Thoracic aorta (tissue), 2 donors: ENCODE measurements at regions not wholly inside any gene's neighbourhood (a gene's known extent, or its start where the extent isn't known, plus 50 kb on each side); places are given as distances from the start of the nearest gene placed in this dataset.

ENCODE experiments used
- ATAC-seq: fragments of 150-250 bp; one replicate; pipeline ENCODE4 v1.8.0; 2017; ENCODE audit warnings: low read depth; ENCODE audit not compliant: insufficient number of reproducible peaks, low FRiP score
- DNase-seq: peaks from one replicate; pipeline ENCODE4 v3.0.0-alpha.2; 2020; ENCODE audit warnings: low spot score
- H3K27ac ChIP-seq, 2 donors: fragments of 200-600 bp; sonication (generic); 1 replicate in 1 of 2; 2 replicates in 1 of 2; pipeline ENCODE4 v1.5.1; 2016; ENCODE audit warnings: mild to moderate bottlenecking in 2 of 2, moderate library complexity in 2 of 2
- H3K27me3 ChIP-seq: fragments of 200-600 bp; sonication (generic); replicated peaks from 2 replicates; pipeline ENCODE4 v1.6.0; 2016; ENCODE audit warnings: mild to moderate bottlenecking; ENCODE audit not compliant: insufficient read depth
- H3K36me3 ChIP-seq: fragments of 200-600 bp; sonication (generic); one replicate; pipeline ENCODE4 v1.5.1; 2016
- H3K4me1 ChIP-seq, 2 donors: fragments of 200-600 bp; sonication (generic); 1 replicate in 1 of 2; 2 replicates in 1 of 2; pipeline versions ENCODE4 v1.5.1 to v1.6.0; 2016; ENCODE audit warnings: low read depth in 2 of 2, mild to moderate bottlenecking in 1 of 2; ENCODE audit not compliant: control insufficient read depth in 1 of 2
- H3K4me3 ChIP-seq: fragments of 200-600 bp; sonication (generic); 2 replicates; pipeline ENCODE4 v1.5.1; 2016; ENCODE audit warnings: mild to moderate bottlenecking
- H3K9me3 ChIP-seq: fragments of 200-600 bp; sonication (generic); 2 replicates; pipeline ENCODE4 v1.5.1; 2016
- TF ChIP-seq, protein P1 (sequence below): fragments of 200-600 bp; sonication (generic); IDR thresholded peaks from one replicate; pipeline ENCODE4 v1.5.1; 2019; ENCODE audit warnings: antibody characterized with exemption

DNA sequence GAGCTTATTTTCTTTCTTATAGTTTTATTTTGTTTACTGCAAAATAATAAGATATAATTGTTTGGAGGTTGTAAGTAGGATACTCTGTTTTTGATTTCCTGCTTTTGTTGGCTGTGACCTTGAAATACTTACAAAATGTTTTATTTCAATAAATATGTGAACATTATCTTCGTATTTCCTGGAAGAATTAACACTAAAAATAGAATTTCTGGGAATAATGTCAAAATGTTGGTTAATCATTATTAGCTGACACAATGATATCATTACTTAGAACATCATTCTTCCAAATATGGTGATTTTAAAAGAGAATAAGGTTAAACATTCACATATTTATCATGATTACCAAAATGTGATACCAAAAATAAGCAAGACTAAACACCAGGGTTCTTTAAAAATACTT, 1148.6 kb upstream of the PRR20A start:
- Histone ChIP-seq H3K4me3 (no peak overlapping the region), H3K9me3 (no peaks in the 10 kb centered on the region), H3K27me3 (no peaks in the 10 kb centered on the region), H3K4me1 (no peaks in the 10 kb centered on the region), H3K27ac (no peak overlapping the region), H3K36me3 (no peaks in the 10 kb centered on the region)
- DNase-seq (no peak), ATAC-seq (no peak)
- TF ChIP-seq, protein P1, sequence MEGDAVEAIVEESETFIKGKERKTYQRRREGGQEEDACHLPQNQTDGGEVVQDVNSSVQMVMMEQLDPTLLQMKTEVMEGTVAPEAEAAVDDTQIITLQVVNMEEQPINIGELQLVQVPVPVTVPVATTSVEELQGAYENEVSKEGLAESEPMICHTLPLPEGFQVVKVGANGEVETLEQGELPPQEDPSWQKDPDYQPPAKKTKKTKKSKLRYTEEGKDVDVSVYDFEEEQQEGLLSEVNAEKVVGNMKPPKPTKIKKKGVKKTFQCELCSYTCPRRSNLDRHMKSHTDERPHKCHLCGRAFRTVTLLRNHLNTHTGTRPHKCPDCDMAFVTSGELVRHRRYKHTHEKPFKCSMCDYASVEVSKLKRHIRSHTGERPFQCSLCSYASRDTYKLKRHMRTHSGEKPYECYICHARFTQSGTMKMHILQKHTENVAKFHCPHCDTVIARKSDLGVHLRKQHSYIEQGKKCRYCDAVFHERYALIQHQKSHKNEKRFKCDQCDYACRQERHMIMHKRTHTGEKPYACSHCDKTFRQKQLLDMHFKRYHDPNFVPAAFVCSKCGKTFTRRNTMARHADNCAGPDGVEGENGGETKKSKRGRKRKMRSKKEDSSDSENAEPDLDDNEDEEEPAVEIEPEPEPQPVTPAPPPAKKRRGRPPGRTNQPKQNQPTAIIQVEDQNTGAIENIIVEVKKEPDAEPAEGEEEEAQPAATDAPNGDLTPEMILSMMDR: no peak

DNA sequence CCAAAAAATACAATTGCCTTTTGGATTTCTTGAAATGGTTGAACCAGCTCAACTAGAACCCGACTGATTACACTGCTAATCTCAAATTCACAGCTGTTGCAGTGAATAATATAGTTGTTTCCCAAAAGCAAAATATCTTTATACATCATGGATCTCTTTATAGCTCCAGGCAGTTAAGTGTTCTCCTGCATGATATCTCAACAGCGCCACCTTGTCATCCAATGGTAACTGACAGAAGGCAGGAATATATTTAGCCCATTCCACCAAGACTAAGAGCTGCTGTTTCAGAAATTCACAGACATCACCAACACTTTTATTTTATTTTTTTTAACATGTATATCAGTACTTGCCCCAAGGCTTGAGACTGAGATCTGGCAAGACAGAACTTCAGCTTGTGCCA, 1141.0 kb upstream of the PRR20A start:
- Histone ChIP-seq H3K36me3 (no peaks in the 10 kb centered on the region), H3K9me3 (no peaks in the 10 kb centered on the region), H3K4me1 (no peaks in the 10 kb centered on the region), H3K27ac (no peak overlapping the region), H3K27me3 (no peaks in the 10 kb centered on the region), H3K4me3 (no peak overlapping the region)
- TF ChIP-seq, protein P1: no peak
- no peak for ATAC-seq
- DNase-seq: no peak

DNA sequence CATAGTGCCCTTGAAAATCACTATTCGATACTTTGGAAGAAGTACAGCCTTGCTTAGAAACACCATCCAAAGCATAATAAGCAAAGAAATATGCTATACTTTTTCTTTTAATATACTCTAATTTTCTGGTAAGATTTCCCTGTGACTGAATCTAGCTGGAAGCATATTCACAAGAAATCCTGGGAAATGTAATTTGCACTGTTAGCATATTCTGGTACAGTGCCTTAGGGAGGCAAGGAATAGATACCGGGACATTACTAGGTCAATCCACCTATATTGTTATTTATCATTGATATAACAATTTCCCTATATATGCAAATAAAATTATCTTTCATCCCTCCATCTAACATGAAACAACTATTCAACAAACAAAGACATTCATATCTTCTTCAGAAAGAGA, 1131.3 kb upstream of the PRR20A start:
- Histone ChIP-seq H3K4me1 (no peaks in the 10 kb centered on the region), H3K9me3 (no peaks in the 10 kb centered on the region), H3K4me3 (no peak overlapping the region), H3K36me3 (no peaks in the 10 kb centered on the region), H3K27me3 (no peaks in the 10 kb centered on the region), H3K27ac (no peak overlapping the region)
- DNase-seq (no peak), ATAC-seq (no peak)
- TF ChIP-seq, protein P1: no peak

DNA sequence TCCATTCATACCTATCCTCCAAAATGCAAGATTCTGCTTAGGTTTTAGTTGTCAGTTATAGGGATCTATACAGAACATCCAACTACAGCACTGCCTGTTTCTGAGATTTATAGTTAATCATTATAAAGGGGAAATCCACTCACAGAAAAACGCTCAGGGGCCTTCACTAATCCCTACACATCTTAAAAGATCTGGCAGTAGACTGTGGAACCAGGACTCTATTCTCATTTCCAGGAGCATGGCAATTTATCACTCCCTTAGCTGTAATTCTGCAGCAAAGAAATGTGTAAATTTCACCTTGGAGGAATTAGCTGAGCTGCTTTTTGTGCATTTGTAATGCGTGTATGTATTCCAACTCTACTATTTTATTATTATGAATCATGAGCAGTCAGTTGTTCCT, 1128.1 kb upstream of the PRR20A start:
- ATAC-seq (no peak), DNase-seq (no peak)
- TF ChIP-seq, protein P1: no peak
- Histone ChIP-seq H3K36me3 (no peaks in the 10 kb centered on the region), H3K27ac (no peak overlapping the region), H3K4me1 (no peaks in the 10 kb centered on the region), H3K9me3 (no peaks in the 10 kb centered on the region), H3K4me3 (no peak overlapping the region), H3K27me3 (no peaks in the 10 kb centered on the region)

DNA sequence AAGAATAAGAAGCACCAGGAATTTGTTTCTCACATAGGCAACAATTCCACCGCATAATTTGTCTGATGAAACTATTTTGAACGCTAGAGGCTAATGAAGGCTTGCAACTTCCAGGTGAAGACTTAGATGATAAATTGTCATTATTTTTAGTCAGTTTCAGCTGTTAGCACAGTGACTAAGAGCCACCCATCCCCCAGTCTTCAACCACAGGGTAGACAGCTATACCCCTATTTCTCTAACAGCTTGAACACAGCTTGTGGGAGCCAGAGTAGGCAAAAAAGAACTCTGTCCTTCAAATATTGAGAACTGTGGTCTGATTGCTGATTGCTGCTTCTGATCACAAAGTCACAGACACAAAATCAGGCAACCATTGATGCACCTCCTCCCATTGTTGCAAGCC, 1124.8 kb upstream of the PRR20A start:
- H3K27ac ChIP-seq: no peak overlapping the region
- H3K4me1 ChIP-seq: no peaks in the 10 kb centered on the region
- no peaks in the 10 kb centered on the region for H3K36me3 ChIP-seq
- no peaks in the 10 kb centered on the region for H3K9me3 ChIP-seq
- DNase-seq: no peak
- ATAC-seq: no peak
- TF ChIP-seq, protein P1: no peak
- no peaks in the 10 kb centered on the region for H3K27me3 ChIP-seq
- H3K4me3 ChIP-seq: no peak overlapping the region
